H9 (cell line): ENCODE measurements at regions not wholly inside any gene's neighbourhood (a gene's known extent, or its start where the extent isn't known, plus 50 kb on each side); places are given as distances from the start of the nearest gene placed in this dataset.

ENCODE experiments used
- DNase-seq: peaks from one replicate; pipeline ENCODE4 v3.0.0-alpha.2; 2017
- H2AFZ ChIP-seq: one replicate; pipeline ENCODE4 v1.6.1; 2013; ENCODE audit warnings: mild to moderate bottlenecking, low read length, control low read depth, moderate library complexity
- H2AK5ac ChIP-seq: 2 replicates; pipeline ENCODE4 v1.6.1; 2013; ENCODE audit warnings: low read length, control low read depth, mixed read lengths; ENCODE audit not compliant: insufficient read length
- H2BK120ac ChIP-seq: one replicate; pipeline ENCODE4 v1.6.1; 2013; ENCODE audit warnings: low read depth, mild to moderate bottlenecking, low read length, control low read depth, inconsistent platforms; ENCODE audit not compliant: poor library complexity, severe bottlenecking
- H2BK12ac ChIP-seq: 2 replicates; pipeline ENCODE4 v1.6.1; 2013; ENCODE audit warnings: low read length, control low read depth, mixed read lengths, low read depth; ENCODE audit not compliant: insufficient read length
- H2BK15ac ChIP-seq: 2 replicates; pipeline ENCODE4 v1.6.1; 2013; ENCODE audit warnings: low read depth, low read length, control low read depth
- H2BK20ac ChIP-seq: one replicate; pipeline ENCODE4 v1.6.1; 2013; ENCODE audit warnings: low read depth, mild to moderate bottlenecking, low read length, control low read depth, inconsistent platforms; ENCODE audit not compliant: poor library complexity, severe bottlenecking
- H2BK5ac ChIP-seq: 2 replicates; pipeline ENCODE4 v1.6.1; 2013; ENCODE audit warnings: low read length, control low read depth, mixed read lengths; ENCODE audit not compliant: insufficient read length
- H3K14ac ChIP-seq: 2 replicates; pipeline ENCODE4 v1.6.1; 2013; ENCODE audit warnings: low read length, control low read depth; ENCODE audit not compliant: insufficient read depth
- H3K18ac ChIP-seq: 2 replicates; pipeline ENCODE4 v1.6.1; 2013; ENCODE audit warnings: low read depth, mild to moderate bottlenecking, mixed read lengths, low read length, control low read depth; ENCODE audit not compliant: insufficient read length
- H3K23ac ChIP-seq: 2 replicates; pipeline ENCODE4 v1.6.1; 2013; ENCODE audit warnings: low read length, control low read depth, mixed read lengths, low read depth; ENCODE audit not compliant: insufficient read length
- H3K23me2 ChIP-seq: 2 replicates; pipeline ENCODE4 v1.6.1; 2013; ENCODE audit warnings: low read depth, mild to moderate bottlenecking, mixed read lengths, low read length, control low read depth; ENCODE audit not compliant: insufficient read length, poor library complexity, severe bottlenecking
- H3K27ac ChIP-seq: 2 replicates; pipeline ENCODE4 v1.5.1; 2013; ENCODE audit warnings: low read length, control low read depth, mixed read lengths, low read depth; ENCODE audit not compliant: insufficient read length
- H3K27me3 ChIP-seq: 2 replicates; pipeline ENCODE4 v1.6.1; 2013; ENCODE audit warnings: low read length, control low read depth, inconsistent platforms; ENCODE audit not compliant: insufficient read depth
- H3K4ac ChIP-seq: 2 replicates; pipeline ENCODE4 v1.6.1; 2013; ENCODE audit warnings: low read depth, mild to moderate bottlenecking, control low read depth, inconsistent platforms, low read length, moderate library complexity
- H3K4me1 ChIP-seq: 2 replicates; pipeline ENCODE4 v1.6.1; 2013; ENCODE audit warnings: low read length, control low read depth, inconsistent platforms; ENCODE audit not compliant: insufficient read depth
- H3K4me2 ChIP-seq: 2 replicates; pipeline ENCODE4 v1.6.1; 2013; ENCODE audit warnings: low read length, control low read depth, mixed read lengths; ENCODE audit not compliant: insufficient read length, insufficient read depth
- H3K56ac ChIP-seq: 2 replicates; pipeline ENCODE4 v1.6.1; 2013; ENCODE audit warnings: low read depth, mild to moderate bottlenecking, mixed read lengths, low read length, control low read depth; ENCODE audit not compliant: insufficient read length
- H3K79me1 ChIP-seq: 2 replicates; pipeline ENCODE4 v1.6.1; 2013; ENCODE audit warnings: low read depth, mild to moderate bottlenecking, moderate library complexity, low read length, control low read depth, inconsistent platforms; ENCODE audit not compliant: insufficient read depth, poor library complexity, severe bottlenecking
- H3K79me2 ChIP-seq: 2 replicates; pipeline ENCODE4 v1.6.1; 2013; ENCODE audit warnings: low read length, control low read depth, inconsistent platforms; ENCODE audit not compliant: insufficient read depth
- H3K9ac ChIP-seq: 2 replicates; pipeline ENCODE4 v1.6.1; 2013; ENCODE audit warnings: low read length, control low read depth, mixed read lengths; ENCODE audit not compliant: insufficient read length; ENCODE audit errors: extremely low read depth
- H3K9me3 ChIP-seq: one replicate; pipeline ENCODE4 v1.6.1; 2013; ENCODE audit warnings: low read depth, low read length, inconsistent platforms; ENCODE audit not compliant: control insufficient read depth
- H3T11ph ChIP-seq: one replicate; pipeline ENCODE4 v1.6.1; 2013; ENCODE audit warnings: mild to moderate bottlenecking, low read length, control low read depth, inconsistent platforms
- H4K20me1 ChIP-seq: one replicate; pipeline ENCODE4 v1.6.1; 2013; ENCODE audit not compliant: control insufficient read depth, insufficient read length, insufficient read depth
- H4K5ac ChIP-seq: 2 replicates; pipeline ENCODE4 v1.6.1; 2013; ENCODE audit warnings: low read depth, mild to moderate bottlenecking, mixed read lengths, low read length, control low read depth; ENCODE audit not compliant: insufficient read length
- H4K8ac ChIP-seq: replicated peaks from 2 replicates; pipeline ENCODE4 v1.6.1; 2013; ENCODE audit warnings: low read length, control low read depth, mixed read lengths, low read depth; ENCODE audit not compliant: insufficient read length
- H4K91ac ChIP-seq: 2 replicates; pipeline ENCODE4 v1.6.1; 2013; ENCODE audit warnings: low read depth, mild to moderate bottlenecking, moderate library complexity, mixed read lengths, low read length, control low read depth; ENCODE audit not compliant: insufficient read length
- H3K27ac Mint-ChIP-seq, 3 experiments: 2 replicates in 2 of 3; 3 replicates in 1 of 3; pipeline ENCODE4 v1.8.0; 2020 to 2021; ENCODE audit warnings: mixed read lengths in 3 of 3, mild to moderate bottlenecking in 1 of 3, moderate library complexity in 1 of 3
- H3K27me3 Mint-ChIP-seq: 2 replicates; pipeline ENCODE4 v1.8.0; 2021; ENCODE audit warnings: low read depth, mild to moderate bottlenecking, moderate library complexity, mixed read lengths
- H3K36me3 Mint-ChIP-seq, 3 experiments: 2 replicates in 2 of 3; 3 replicates in 1 of 3; pipeline ENCODE4 v1.8.0; 2020 to 2021; ENCODE audit warnings: low read depth in 3 of 3, mixed read lengths in 3 of 3; ENCODE audit not compliant: insufficient read depth in 1 of 3
- H3K4me1 Mint-ChIP-seq, 2 experiments: 2 replicates each; pipeline ENCODE4 v1.8.0; 2020; ENCODE audit warnings: mixed read lengths in 2 of 2
- H3K4me3 Mint-ChIP-seq, 2 experiments: 2 replicates in 1 of 2; 3 replicates in 1 of 2; pipeline ENCODE4 v1.8.0; 2020 to 2021; ENCODE audit warnings: mild to moderate bottlenecking in 2 of 2, mixed read lengths in 2 of 2, moderate library complexity in 1 of 2
- H3K9me3 Mint-ChIP-seq, 2 experiments: 2 replicates in 1 of 2; 3 replicates in 1 of 2; pipeline ENCODE4 v1.8.0; 2020; ENCODE audit warnings: mild to moderate bottlenecking in 2 of 2, mixed read lengths in 2 of 2, moderate library complexity in 1 of 2
- CTCF ChIP-seq: fragments of 200-600 bp; sonication (generic); conservative IDR thresholded peaks from 3 replicates; pipeline ENCODE4 v1.8.0; 2021; ENCODE audit warnings: antibody characterized with exemption, mild to moderate bottlenecking
- WGBS: extraction: QIAGEN DNeasy Blood & Tissue Kit; methylation state at CpG from one replicate; pipeline ENCODE4 v1.1.7; 2013; ENCODE audit warnings: missing lambda C conversion rate, low lambda C conversion rate, mixed read lengths; ENCODE audit not compliant: insufficient read length; ENCODE audit errors: extremely low coverage; 5-methylcytosine and 5-hydroxymethylcytosine counted together

- no peak overlapping the region for H3K4me3 Mint-ChIP-seq
- Histone ChIP-seq H3K79me1 (no peaks in the 10 kb centered on the region), H3K79me2 (no peaks in the 10 kb centered on the region), H3K23ac (no peak overlapping the region), H4K5ac (no peak overlapping the region), H2AFZ (no peak overlapping the region), H2BK12ac (no peak overlapping the region), H3K4me1 (peaks cover 11% of the 10 kb centered on the region), H3T11ph (no peak overlapping the region), H3K27me3 (no peaks in the 10 kb centered on the region), H2BK5ac (no peak overlapping the region), H3K27ac (no peak overlapping the region), H3K56ac (no peak overlapping the region), H3K4ac (no peak overlapping the region), H4K20me1 (no peaks in the 10 kb centered on the region), H2BK15ac (no peak overlapping the region), H3K9ac (no peak overlapping the region), H2BK20ac (no peak overlapping the region), H3K23me2 (no peaks in the 10 kb centered on the region), H4K8ac (no peak overlapping the region), H3K9me3 (no peaks in the 10 kb centered on the region), H2BK120ac (no peak overlapping the region), H3K18ac (no peak overlapping the region), H4K91ac (no peak overlapping the region), H2AK5ac (no peak overlapping the region), H3K4me2 (no peak overlapping the region), H3K14ac (no peak overlapping the region)
- H3K9me3 Mint-ChIP-seq, result no peaks in the 10 kb centered on the region
- peaks cover 29 to 35% of the 10 kb centered on the region in 2 experiments for H3K4me1 Mint-ChIP-seq
- no CpG with 5 or more reads among the region's 4 CpGs for WGBS
- DNase-seq, result no peak
- no peak overlapping the region for H3K27ac Mint-ChIP-seq
- H3K27me3 Mint-ChIP-seq, result peaks cover 27% of the 10 kb centered on the region
- TF ChIP-seq CTCF, result no peak
- H3K36me3 Mint-ChIP-seq, result no peaks in the 10 kb centered on the region
Observed at GRCh38 chr13:110806636-110807035, 93.1 kb downstream of the ING1 start.
